ENCODE measurements at regions not wholly inside any gene's neighbourhood (a gene's known extent, or its start where the extent isn't known, plus 50 kb on each side); places are given as distances from the start of the nearest gene placed in this dataset.
"Not testable (repeated sequence)": the region's sequence is repeated elsewhere in the genome, so short reads cannot be mapped to it uniquely, and the experiment has no call there.

- H3K4me1 ChIP-seq (replicated peaks in 1 of 2); in situ Hi-C loops (cut with MboI; ENCODE audit: low pct_unique_long_range_greater_than_20kb in 2 of 9, low sequenced_read_pairs in 9 of 9, unreplicated experiment in 9 of 9); H3K27ac ChIP-seq; H3K4me3 ChIP-seq: not testable (repeated sequence)
- WGBS, 10 experiments: no CpG with 5 or more reads among the region's 10 CpGs
- ATAC-seq (replicated peaks in 6 of 8): peak in 5 of 8 experiments; percentile 50 to 83 (median 64)
Observed at GRCh38 chr1:146695388-146695787, 242.7 kb upstream of the NBPF12 start.

GRCh38 chr1:146691798-146692197 lies 246.3 kb upstream of the NBPF12 start:
- in situ Hi-C loops (cut with MboI; ENCODE audit: low pct_unique_long_range_greater_than_20kb in 2 of 9, low sequenced_read_pairs in 9 of 9, unreplicated experiment in 9 of 9); H3K27ac ChIP-seq; H3K4me3 ChIP-seq; H3K4me1 ChIP-seq (replicated peaks in 1 of 2): not testable (repeated sequence)
- ATAC-seq (replicated peaks in 6 of 8): peak in 1 of 8 experiments; percentile 64
- WGBS, 10 experiments: no CpG with 5 or more reads among the region's 3 CpGs

- ATAC-seq (replicated peaks in 6 of 8); H3K27ac ChIP-seq; in situ Hi-C loops (cut with MboI; ENCODE audit: low pct_unique_long_range_greater_than_20kb in 2 of 9, low sequenced_read_pairs in 9 of 9, unreplicated experiment in 9 of 9); H3K4me1 ChIP-seq (replicated peaks in 1 of 2); H3K4me3 ChIP-seq: not testable (repeated sequence)
- WGBS, 10 experiments: 100% methylated on average over 1 of the region's 3 CpGs; no CpG with 5 or more reads in 9 of the 10 experiments
Observed at GRCh38 chr1:146688893-146689292, 249.2 kb upstream of the NBPF12 start.

GRCh38 chr1:146686777-146687366 lies 251.3 kb upstream of the NBPF12 start:
- WGBS, 10 experiments: no CpG with 5 or more reads among the region's 4 CpGs
- ATAC-seq (replicated peaks in 6 of 8); H3K4me3 ChIP-seq; H3K27ac ChIP-seq; H3K4me1 ChIP-seq (replicated peaks in 1 of 2); in situ Hi-C loops (cut with MboI; ENCODE audit: low pct_unique_long_range_greater_than_20kb in 2 of 9, low sequenced_read_pairs in 9 of 9, unreplicated experiment in 9 of 9): not testable (repeated sequence)

DNA sequence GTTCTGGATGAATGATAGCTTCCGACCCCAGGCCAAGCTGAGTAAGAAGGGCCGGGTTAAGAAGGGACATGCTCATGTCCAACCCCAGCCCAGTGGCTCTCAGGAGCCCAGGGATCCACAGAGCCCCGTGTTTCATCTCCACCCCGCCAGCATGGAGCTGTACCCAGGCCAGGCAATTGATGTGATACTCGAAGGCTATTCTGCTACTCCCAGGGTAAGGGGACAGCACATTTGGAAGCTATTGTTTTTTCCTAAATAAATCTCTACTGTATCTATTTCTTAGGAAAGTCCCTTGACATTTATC lies 255.0 kb upstream of the NBPF12 start:
- not testable (repeated sequence) for H3K27ac ChIP-seq

DNA sequence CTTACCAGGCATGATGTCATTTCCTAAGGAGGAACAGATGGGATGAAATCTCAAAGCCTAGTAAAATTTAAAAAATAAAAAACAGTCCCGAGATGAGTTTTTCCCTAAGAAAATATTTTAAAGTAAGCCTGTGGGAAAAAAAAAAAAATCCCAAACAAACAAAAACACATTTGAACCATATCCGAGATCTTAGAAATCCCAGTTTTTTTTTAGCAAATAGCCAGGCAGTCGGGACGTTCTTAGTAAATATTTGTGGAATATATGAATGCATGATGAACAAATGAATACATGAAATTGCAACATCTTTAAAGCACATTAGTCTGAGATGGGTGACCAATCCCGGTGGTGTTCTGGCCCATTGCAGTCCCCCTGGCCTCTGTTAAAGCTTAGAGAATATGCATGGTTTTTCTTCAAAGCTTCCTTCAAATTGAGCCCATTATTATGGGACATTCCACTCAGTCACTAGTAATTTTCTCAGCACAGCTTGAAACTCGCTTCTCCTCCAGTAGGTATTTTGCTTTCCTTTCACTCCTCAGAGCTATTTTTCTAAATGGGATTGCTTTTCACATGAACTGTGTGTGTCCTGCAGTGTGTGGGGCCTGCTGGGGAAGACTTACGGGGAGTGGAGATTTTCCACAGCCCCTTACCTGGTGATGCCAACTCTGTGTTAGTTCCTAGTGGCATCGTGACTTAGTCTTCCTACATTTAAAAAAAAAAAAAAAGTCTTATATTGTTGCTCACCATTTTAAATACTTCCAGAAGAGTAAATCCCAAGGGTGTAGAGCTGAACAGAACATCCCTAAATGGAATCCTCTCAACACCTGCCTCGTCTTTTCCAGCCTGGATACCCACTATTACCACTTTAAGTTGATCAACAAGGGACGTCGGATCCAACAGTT lies 255.6 kb upstream of the NBPF12 start:
- WGBS, 10 experiments: 0 to 60% (median 20%) methylated on average over 1 to 2 of the region's 11 CpGs; no CpG with 5 or more reads in 7 of the 10 experiments
- H3K4me3 ChIP-seq; in situ Hi-C loops (cut with MboI; ENCODE audit: low pct_unique_long_range_greater_than_20kb in 2 of 9, low sequenced_read_pairs in 9 of 9, unreplicated experiment in 9 of 9); H3K4me1 ChIP-seq (replicated peaks in 1 of 2); H3K27ac ChIP-seq: not testable (repeated sequence)
- ATAC-seq (replicated peaks in 6 of 8): peak in 3 of 8 experiments; percentile 18 to 59 (median 41)

More for the DNA sequence above, 255.0 kb upstream of the NBPF12 start:
- H3K4me3 ChIP-seq; H3K4me1 ChIP-seq (replicated peaks in 1 of 2); in situ Hi-C loops (cut with MboI; ENCODE audit: low pct_unique_long_range_greater_than_20kb in 2 of 9, low sequenced_read_pairs in 9 of 9, unreplicated experiment in 9 of 9); ATAC-seq (replicated peaks in 6 of 8): not testable (repeated sequence)
- no CpG with 5 or more reads among the region's 5 CpGs for WGBS, 10 experiments

- H3K27ac ChIP-seq; ATAC-seq (replicated peaks in 6 of 8); H3K4me3 ChIP-seq; H3K4me1 ChIP-seq (replicated peaks in 1 of 2); in situ Hi-C loops (cut with MboI; ENCODE audit: low pct_unique_long_range_greater_than_20kb in 2 of 9, low sequenced_read_pairs in 9 of 9, unreplicated experiment in 9 of 9): not testable (repeated sequence)
- WGBS, 10 experiments: no CpG with 5 or more reads among the region's 7 CpGs
Observed at GRCh38 chr1:146673729-146674299, 264.3 kb upstream of the NBPF12 start.

DNA sequence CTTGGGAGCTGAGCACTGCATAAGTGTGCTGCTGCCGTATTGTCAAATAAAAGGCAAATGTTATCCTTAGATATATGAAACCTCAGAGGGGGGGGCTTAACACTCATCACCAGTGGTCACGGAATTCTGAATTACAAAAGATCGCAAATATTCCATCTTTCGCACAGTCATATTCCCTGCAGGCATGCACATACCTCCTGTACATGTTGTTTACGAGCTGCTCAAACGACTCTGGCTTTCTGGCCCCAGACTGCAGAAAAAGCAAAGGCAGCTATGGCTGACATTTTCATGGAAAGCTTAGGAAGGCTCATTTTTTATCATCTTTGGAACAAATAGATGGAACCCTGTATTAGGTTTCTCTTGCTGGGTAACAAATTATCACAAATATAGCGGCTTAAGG lies 265.5 kb upstream of the NBPF12 start:
- H3K4me3 ChIP-seq; in situ Hi-C loops (cut with MboI; ENCODE audit: low pct_unique_long_range_greater_than_20kb in 2 of 9, low sequenced_read_pairs in 9 of 9, unreplicated experiment in 9 of 9); H3K27ac ChIP-seq; H3K4me1 ChIP-seq (replicated peaks in 1 of 2): not testable (repeated sequence)
- WGBS, 10 experiments: no CpG with 5 or more reads among the region's 7 CpGs
- peak in 6 of 8 experiments; percentile 28 to 97 (median 68) for ATAC-seq (replicated peaks in 6 of 8)

DNA sequence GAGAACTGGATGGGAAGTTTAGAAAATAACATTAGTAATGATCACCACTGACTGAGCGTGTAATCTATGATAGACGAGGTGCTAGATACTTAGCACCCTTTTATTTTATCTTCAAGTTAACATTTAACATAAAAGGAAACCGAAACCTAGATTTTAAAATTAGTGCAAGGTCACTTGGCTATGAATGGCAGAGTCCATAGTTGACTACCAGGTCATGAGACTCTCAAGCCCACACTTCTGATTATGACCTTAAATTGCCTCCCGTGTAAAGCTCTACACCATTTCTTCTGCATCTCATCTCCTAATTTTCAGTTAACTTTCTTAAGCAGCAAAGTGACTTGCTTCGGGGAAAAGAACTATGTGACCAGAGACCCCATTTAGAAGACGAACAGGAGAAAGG lies 266.5 kb upstream of the NBPF12 start:
- WGBS, 10 experiments: no CpG with 5 or more reads among the region's 6 CpGs
- H3K4me1 ChIP-seq (replicated peaks in 1 of 2); in situ Hi-C loops (cut with MboI; ENCODE audit: low pct_unique_long_range_greater_than_20kb in 2 of 9, low sequenced_read_pairs in 9 of 9, unreplicated experiment in 9 of 9); ATAC-seq (replicated peaks in 6 of 8); H3K27ac ChIP-seq; H3K4me3 ChIP-seq: not testable (repeated sequence)

GRCh38 chr1:146670832-146671566 lies 267.1 kb upstream of the NBPF12 start:
- WGBS, 10 experiments: 83% methylated on average over 1 of the region's 10 CpGs; no CpG with 5 or more reads in 9 of the 10 experiments
- H3K4me1 ChIP-seq (replicated peaks in 1 of 2); in situ Hi-C loops (cut with MboI; ENCODE audit: low pct_unique_long_range_greater_than_20kb in 2 of 9, low sequenced_read_pairs in 9 of 9, unreplicated experiment in 9 of 9); H3K27ac ChIP-seq; ATAC-seq (replicated peaks in 6 of 8); H3K4me3 ChIP-seq: not testable (repeated sequence)

GRCh38 chr1:146666275-146666674 lies 271.8 kb upstream of the NBPF12 start:
- H3K4me1 ChIP-seq (replicated peaks in 1 of 2); H3K27ac ChIP-seq; ATAC-seq (replicated peaks in 6 of 8); H3K4me3 ChIP-seq; in situ Hi-C loops (cut with MboI; ENCODE audit: low pct_unique_long_range_greater_than_20kb in 2 of 9, low sequenced_read_pairs in 9 of 9, unreplicated experiment in 9 of 9): not testable (repeated sequence)
- WGBS, 10 experiments: no CpG with 5 or more reads among the region's 1 CpG

- 100% methylated on average over 1 of the region's 4 CpGs; no CpG with 5 or more reads in 9 of the 10 experiments for WGBS, 10 experiments
Observed at GRCh38 chr1:146660242-146660641, 277.9 kb upstream of the NBPF12 start.

More at GRCh38 chr1:146660242-146660641, 277.9 kb upstream of the NBPF12 start:
- H3K27ac ChIP-seq; ATAC-seq (replicated peaks in 6 of 8); H3K4me3 ChIP-seq; H3K4me1 ChIP-seq (replicated peaks in 1 of 2); in situ Hi-C loops (cut with MboI; ENCODE audit: low pct_unique_long_range_greater_than_20kb in 2 of 9, low sequenced_read_pairs in 9 of 9, unreplicated experiment in 9 of 9): not testable (repeated sequence)
